ENCODE measurements at regions not wholly inside any gene's neighbourhood (a gene's known extent, or its start where the extent isn't known, plus 50 kb on each side); places are given as distances from the start of the nearest gene placed in this dataset.

- in situ Hi-C loops (cut with HindIII; ENCODE audit: low sequenced_read_pairs) = loop anchor here (5.0 kb wide), 1 partner anchor 44 kb away; no protein-coding TSS in a partner anchor
These were observed 83.2 kb upstream of the EIF5 start for GRCh38 chr14:103250874-103251273.

GRCh38 chr14:103255555-103255954, 78.5 kb upstream of the EIF5 start:
- no peak overlapping the region for H3K4me3 ChIP-seq (ENCODE audit: low read depth, low read length)
- no peak for TF ChIP-seq CTCF (IDR thresholded peaks at IDR 0.05; ENCODE audit: low read depth, low read length, missing control alignments)
- in situ Hi-C loops (cut with HindIII; ENCODE audit: low sequenced_read_pairs) = no loop called here
- DNase-seq (ENCODE audit: low read depth) = no peak

More at GRCh38 chr14:103250874-103251273, 83.2 kb upstream of the EIF5 start:
- no peak for TF ChIP-seq CTCF (IDR thresholded peaks at IDR 0.05; ENCODE audit: low read depth, low read length, missing control alignments)
- no peak overlapping the region for H3K4me3 ChIP-seq (ENCODE audit: low read depth, low read length)
- DNase-seq (ENCODE audit: low read depth) = no peak

- TF ChIP-seq CTCF (IDR thresholded peaks at IDR 0.05; ENCODE audit: low read depth, low read length, missing control alignments) = no peak
- DNase-seq (ENCODE audit: low read depth) = no peak
- H3K4me3 ChIP-seq (ENCODE audit: low read depth, low read length) = no peak overlapping the region
- in situ Hi-C loops (cut with HindIII; ENCODE audit: low sequenced_read_pairs) = no loop called here
These were observed 77.6 kb upstream of the EIF5 start for GRCh38 chr14:103256406-103256805.

- in situ Hi-C loops (cut with HindIII; ENCODE audit: low sequenced_read_pairs) = no loop called here
- no peak for DNase-seq (ENCODE audit: low read depth)
- no peak for TF ChIP-seq CTCF (IDR thresholded peaks at IDR 0.05; ENCODE audit: low read depth, low read length, missing control alignments)
- no peak overlapping the region for H3K4me3 ChIP-seq (ENCODE audit: low read depth, low read length)
These were observed 76.7 kb upstream of the EIF5 start for GRCh38 chr14:103257211-103257962.

GRCh38 chr14:103258211-103258610, 75.8 kb upstream of the EIF5 start:
- H3K4me3 ChIP-seq (ENCODE audit: low read depth, low read length) = no peak overlapping the region
- in situ Hi-C loops (cut with HindIII; ENCODE audit: low sequenced_read_pairs) = no loop called here
- TF ChIP-seq CTCF (IDR thresholded peaks at IDR 0.05; ENCODE audit: low read depth, low read length, missing control alignments) = no peak
- no peak for DNase-seq (ENCODE audit: low read depth)

- TF ChIP-seq CTCF (IDR thresholded peaks at IDR 0.05; ENCODE audit: low read depth, low read length, missing control alignments) = no peak
- H3K4me3 ChIP-seq (ENCODE audit: low read depth, low read length) = no peak overlapping the region
- DNase-seq (ENCODE audit: low read depth) = no peak
- in situ Hi-C loops (cut with HindIII; ENCODE audit: low sequenced_read_pairs) = no loop called here
These were observed 74.9 kb upstream of the EIF5 start for GRCh38 chr14:103259184-103259583.

Data from astrocyte of the cerebellum (primary cell).